ENCODE measurements at regions not wholly inside any gene's neighbourhood (a gene's known extent, or its start where the extent isn't known, plus 50 kb on each side); places are given as distances from the start of the nearest gene placed in this dataset.

- Histone ChIP-seq H3K36me3 (no peaks in the 10 kb centered on the region), H3K27ac (peak overlapping the region in 1 of 4 donors; percentile 8), H3K27me3 (no peaks in the 10 kb centered on the region), H3K4me3 (no peak overlapping the region), H3K9me3 (no peaks in the 10 kb centered on the region), H3K4me1 (peaks cover 0 to 22% (median 7%) of the 10 kb centered on the region in 4 donors)
- WGBS, 2 donors = 75 to 86% methylated on average over 10 of the region's 10 CpGs
- intact Hi-C loops (cut with DNase I) = no loop called here
- no peak for TF ChIP-seq EP300 (IDR thresholded peaks at IDR 0.05)
- no peak for TF ChIP-seq POLR2A (IDR thresholded peaks at IDR 0.05)
- DNase-seq = no peak
Observed at GRCh38 chr13:22086597-22087330, 415.9 kb downstream of the FGF9 start.

DNA sequence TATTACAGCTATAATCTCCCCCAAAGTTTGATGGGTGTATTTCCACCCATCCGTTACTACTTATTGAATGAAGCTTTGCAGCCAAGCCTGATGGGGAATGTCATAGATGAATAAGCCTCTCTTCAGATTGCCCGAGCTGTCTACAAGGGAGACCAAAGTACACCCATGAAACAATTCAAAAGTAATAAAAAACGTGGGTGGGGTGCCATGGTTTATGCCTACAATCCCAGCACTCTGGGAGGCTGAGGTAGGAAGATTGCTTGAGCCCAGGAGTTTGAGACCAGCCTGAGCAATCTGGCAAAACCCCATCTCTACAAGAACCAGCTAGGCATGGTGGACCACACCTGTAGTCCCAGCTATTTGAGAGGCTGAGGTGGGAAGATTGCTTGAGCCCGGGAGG is 419.2 kb downstream of the FGF9 start:
- DNase-seq = no peak

DNA sequence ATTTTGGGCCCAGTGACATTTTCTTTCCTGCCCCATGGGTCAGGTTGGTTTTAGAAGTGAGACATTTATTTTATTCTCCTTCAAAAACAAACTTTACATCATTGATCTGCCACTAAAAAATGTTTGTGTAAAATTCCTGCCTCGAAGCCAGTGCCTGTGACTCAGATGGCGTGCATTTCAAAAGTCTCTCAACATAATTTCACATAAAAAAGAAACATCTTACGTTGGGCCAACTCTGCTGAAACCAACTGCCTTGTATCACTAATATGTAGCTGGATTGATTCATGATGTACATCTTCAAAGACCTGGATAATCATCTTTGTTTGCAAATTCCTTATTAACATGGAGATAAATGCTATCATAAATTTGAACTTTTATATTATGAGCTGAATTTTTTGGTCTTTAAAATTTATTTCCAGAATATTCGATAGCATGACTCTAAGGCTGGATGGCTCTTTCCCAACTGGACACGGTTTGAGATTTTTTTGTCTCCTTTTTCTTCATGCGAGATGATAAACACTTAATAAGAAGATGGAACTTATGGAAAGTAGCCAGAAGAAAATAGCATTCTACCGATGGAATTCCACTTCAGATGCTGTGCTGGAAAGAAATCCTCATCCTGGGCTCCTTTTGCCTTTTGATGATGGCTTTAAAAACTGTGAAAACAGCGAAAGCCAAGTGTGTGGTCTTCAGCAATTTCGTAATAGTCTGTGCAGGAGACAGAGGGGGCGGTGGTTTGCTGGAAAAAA is 420.5 kb downstream of the FGF9 start:
- H3K4me1 ChIP-seq = peaks cover 0 to 22% (median 11%) of the 10 kb centered on the region in 4 donors
- peak; percentile 71 for DNase-seq
- no peaks in the 10 kb centered on the region for H3K9me3 ChIP-seq
- H3K36me3 ChIP-seq = no peaks in the 10 kb centered on the region
- peak in 2 of 4 donors; percentile 48 to 58 for TF ChIP-seq POLR2AphosphoS5 (IDR thresholded peaks at IDR 0.05)
- TF ChIP-seq, protein P1, sequence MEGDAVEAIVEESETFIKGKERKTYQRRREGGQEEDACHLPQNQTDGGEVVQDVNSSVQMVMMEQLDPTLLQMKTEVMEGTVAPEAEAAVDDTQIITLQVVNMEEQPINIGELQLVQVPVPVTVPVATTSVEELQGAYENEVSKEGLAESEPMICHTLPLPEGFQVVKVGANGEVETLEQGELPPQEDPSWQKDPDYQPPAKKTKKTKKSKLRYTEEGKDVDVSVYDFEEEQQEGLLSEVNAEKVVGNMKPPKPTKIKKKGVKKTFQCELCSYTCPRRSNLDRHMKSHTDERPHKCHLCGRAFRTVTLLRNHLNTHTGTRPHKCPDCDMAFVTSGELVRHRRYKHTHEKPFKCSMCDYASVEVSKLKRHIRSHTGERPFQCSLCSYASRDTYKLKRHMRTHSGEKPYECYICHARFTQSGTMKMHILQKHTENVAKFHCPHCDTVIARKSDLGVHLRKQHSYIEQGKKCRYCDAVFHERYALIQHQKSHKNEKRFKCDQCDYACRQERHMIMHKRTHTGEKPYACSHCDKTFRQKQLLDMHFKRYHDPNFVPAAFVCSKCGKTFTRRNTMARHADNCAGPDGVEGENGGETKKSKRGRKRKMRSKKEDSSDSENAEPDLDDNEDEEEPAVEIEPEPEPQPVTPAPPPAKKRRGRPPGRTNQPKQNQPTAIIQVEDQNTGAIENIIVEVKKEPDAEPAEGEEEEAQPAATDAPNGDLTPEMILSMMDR (IDR thresholded peaks at IDR 0.05) = no peak
- no peak overlapping the region for H3K4me3 ChIP-seq
- H3K27me3 ChIP-seq = no peaks in the 10 kb centered on the region
- H3K27ac ChIP-seq = peak overlapping the region in 3 of 4 donors; percentile 12 to 58 (median 32)
- 74 to 82% methylated on average over 10 of the region's 10 CpGs for WGBS, 2 donors
- intact Hi-C loops (cut with DNase I) = no loop called here

More for the DNA sequence above, 419.2 kb downstream of the FGF9 start:
- H3K4me3 ChIP-seq = no peak overlapping the region
- TF ChIP-seq EP300 (IDR thresholded peaks at IDR 0.05) (no peak), POLR2AphosphoS5 (IDR thresholded peaks at IDR 0.05) (no peak), POLR2A (IDR thresholded peaks at IDR 0.05) (no peak)
- TF ChIP-seq, protein P1 (IDR thresholded peaks at IDR 0.05) = no peak
- H3K4me1 ChIP-seq = peaks cover 0 to 26% (median 11%) of the 10 kb centered on the region in 4 donors
- 10 to 58% methylated on average over 4 of the region's 4 CpGs for WGBS, 2 donors
- intact Hi-C loops (cut with DNase I) = no loop called here
- no peaks in the 10 kb centered on the region for H3K36me3 ChIP-seq
- no peak overlapping the region for H3K27ac ChIP-seq
- H3K9me3 ChIP-seq = no peaks in the 10 kb centered on the region
- no peaks in the 10 kb centered on the region for H3K27me3 ChIP-seq

DNA sequence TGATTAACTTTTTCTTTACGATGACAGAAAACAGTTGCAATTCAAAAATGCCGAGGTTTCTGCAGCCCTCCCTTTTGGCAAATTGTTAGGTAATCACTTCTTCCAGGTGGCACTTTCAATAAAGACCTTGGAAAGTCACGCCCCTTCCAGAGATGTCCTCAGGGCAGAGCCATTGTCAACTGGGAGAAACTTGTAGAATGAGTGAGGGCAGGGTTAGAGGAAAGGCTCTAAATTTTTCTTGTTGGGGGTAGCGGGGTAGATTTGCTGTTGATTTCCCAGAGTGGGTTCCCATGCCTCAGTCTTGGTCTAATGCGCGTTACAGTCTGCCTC is 421.1 kb downstream of the FGF9 start:
- intact Hi-C loops (cut with DNase I) = no loop called here
- no peaks in the 10 kb centered on the region for H3K9me3 ChIP-seq
- H3K4me1 ChIP-seq = peaks cover 0 to 17% (median 11%) of the 10 kb centered on the region in 4 donors
- no peaks in the 10 kb centered on the region for H3K27me3 ChIP-seq
- DNase-seq = no peak
- TF ChIP-seq, protein P1 (IDR thresholded peaks at IDR 0.05) = no peak
- no peak for TF ChIP-seq POLR2A (IDR thresholded peaks at IDR 0.05)
- TF ChIP-seq EP300 (IDR thresholded peaks at IDR 0.05) = no peak
- TF ChIP-seq POLR2AphosphoS5 (IDR thresholded peaks at IDR 0.05) = no peak
- peak overlapping the region in 2 of 4 donors; percentile 32 to 58 for H3K27ac ChIP-seq
- no peak overlapping the region for H3K4me3 ChIP-seq
- no peaks in the 10 kb centered on the region for H3K36me3 ChIP-seq
- 56 to 70% methylated on average over 6 of the region's 6 CpGs for WGBS, 2 donors

DNA sequence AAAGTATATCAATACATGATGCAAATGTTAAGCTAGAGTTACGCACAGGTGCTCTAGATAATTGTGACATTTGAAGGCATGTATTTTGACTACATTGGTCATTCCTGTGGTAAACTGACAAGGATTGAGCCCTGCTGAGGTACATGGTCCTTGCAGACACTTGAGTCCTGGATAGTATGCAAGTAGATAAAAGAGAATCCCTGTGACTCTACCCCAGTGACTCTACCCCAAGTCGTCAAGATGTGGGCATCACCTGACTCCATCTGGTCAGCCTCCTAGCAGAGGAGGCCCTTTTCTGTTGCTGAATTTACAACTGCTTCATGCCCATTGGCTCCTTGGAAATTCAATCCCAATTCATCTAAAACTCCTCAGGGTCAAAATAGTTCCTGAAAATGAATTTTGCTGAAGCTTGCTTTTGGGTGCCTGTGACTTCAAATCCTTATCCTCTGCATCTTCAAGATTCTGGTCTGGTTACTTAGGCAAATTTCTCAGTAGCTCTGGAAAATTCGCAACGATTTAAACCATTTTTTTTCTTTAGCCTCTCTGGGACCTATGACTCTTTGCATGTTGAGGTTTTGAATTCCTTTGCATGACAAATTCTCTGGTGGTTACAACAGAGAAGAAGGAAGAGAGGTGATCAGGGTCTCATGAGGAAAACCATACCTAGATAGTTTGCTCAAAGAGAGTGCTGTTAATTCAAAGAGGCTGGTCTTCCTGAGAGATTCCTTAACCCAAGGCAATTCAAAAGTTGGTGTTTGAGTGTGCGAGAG is 422.1 kb downstream of the FGF9 start:
- Histone ChIP-seq H3K27ac (no peak overlapping the region), H3K4me3 (no peak overlapping the region), H3K27me3 (no peaks in the 10 kb centered on the region), H3K9me3 (no peaks in the 10 kb centered on the region), H3K36me3 (no peaks in the 10 kb centered on the region), H3K4me1 (peaks cover 0 to 17% (median 10%) of the 10 kb centered on the region in 4 donors)
- WGBS, 2 donors = 91 to 94% methylated on average over 5 of the region's 5 CpGs
- intact Hi-C loops (cut with DNase I) = no loop called here
- TF ChIP-seq POLR2AphosphoS5 (IDR thresholded peaks at IDR 0.05) (no peak), POLR2A (IDR thresholded peaks at IDR 0.05) (no peak), EP300 (IDR thresholded peaks at IDR 0.05) (no peak)
- TF ChIP-seq, protein P1 (IDR thresholded peaks at IDR 0.05) = no peak
- no peak for DNase-seq
